Aorta (tissue), 5 donors: ENCODE measurements at regions not wholly inside any gene's neighbourhood (a gene's known extent, or its start where the extent isn't known, plus 50 kb on each side); places are given as distances from the start of the nearest gene placed in this dataset.

Source experiments
- ATAC-seq: fragments of 200-7000 bp; cut with Tn5 transposase; one replicate; pipeline ENCODE4 v1.9.1; 2022; ENCODE audit warnings: moderate library complexity; ENCODE audit not compliant: low FRiP score
- DNase-seq, 2 donors: peaks; one replicate each; pipeline ENCODE4 v3.0.0-alpha.2; 2020
- H3K27ac ChIP-seq, 2 donors: one replicate each; pipeline ENCODE4 v1.5.1; 2013; ENCODE audit warnings: low read length in 2 of 2, mild to moderate bottlenecking in 2 of 2, moderate library complexity in 2 of 2, control low read depth in 1 of 2, inconsistent platforms in 1 of 2, low read depth in 1 of 2
- H3K27me3 ChIP-seq, 2 donors: one replicate each; pipeline ENCODE4 v1.6.1; 2013; ENCODE audit warnings: control low read depth in 1 of 2, low read length in 1 of 2, mild to moderate bottlenecking in 1 of 2, moderate library complexity in 1 of 2; ENCODE audit not compliant: insufficient read depth in 2 of 2, control insufficient read depth in 1 of 2
- H3K36me3 ChIP-seq, 2 donors: one replicate each; pipeline ENCODE4 v1.6.1; 2013; ENCODE audit warnings: control low read depth in 1 of 2, low read length in 1 of 2, mild to moderate bottlenecking in 1 of 2; ENCODE audit not compliant: insufficient read depth in 2 of 2, control insufficient read depth in 1 of 2
- H3K4me1 ChIP-seq, 2 donors: one replicate each; pipeline ENCODE4 v1.6.1; 2013; ENCODE audit warnings: low read length in 2 of 2, control low read depth in 1 of 2, mild to moderate bottlenecking in 1 of 2, moderate library complexity in 1 of 2; ENCODE audit not compliant: insufficient read depth in 2 of 2, control insufficient read depth in 1 of 2
- H3K4me3 ChIP-seq, 2 donors: one replicate each; pipeline ENCODE4 v1.5.1; 2013; ENCODE audit warnings: low read length in 2 of 2, control low read depth in 1 of 2, mild to moderate bottlenecking in 1 of 2
- H3K9me3 ChIP-seq: one replicate; pipeline ENCODE4 v1.6.1; 2013; ENCODE audit warnings: mild to moderate bottlenecking, low read length; ENCODE audit not compliant: control insufficient read depth
- WGBS, 2 donors: extraction: QIAGEN DNeasy Blood & Tissue Kit; methylation state at CpG; one replicate each; pipeline ENCODE4 v1.1.7; 2013; 5-methylcytosine and 5-hydroxymethylcytosine counted together
- intact Hi-C, 2 donors: fragments of 100-400 bp; cut with DNase I; formaldehyde crosslinking; loops; one replicate each; pipeline versions ENCODE4 v1.14.2 to v1.15.0; 2022
- donor health status: healthy with polysubstance abuse.
- donor health status: Bipolar disorder and iron deficiency.
- donor health status: DM: no; HTN: no; CAD: no.
- donor health status: DM: no; HTN: no; CAD: no.
- donor health status: DM: yes; HTN: yes; CAD: no.

GRCh38 chr7:37504801-37505200 lies 56.1 kb upstream of the ELMO1 start:
- no peak overlapping the region for H3K4me3 ChIP-seq
- H3K27me3 ChIP-seq = no peaks in the 10 kb centered on the region
- no peaks in the 10 kb centered on the region for H3K36me3 ChIP-seq
- DNase-seq = no peak
- no peaks in the 10 kb centered on the region for H3K4me1 ChIP-seq
- H3K9me3 ChIP-seq = no peaks in the 10 kb centered on the region
- H3K27ac ChIP-seq = no peak overlapping the region
- ATAC-seq = no peak
- intact Hi-C loops = no loop called here

DNA sequence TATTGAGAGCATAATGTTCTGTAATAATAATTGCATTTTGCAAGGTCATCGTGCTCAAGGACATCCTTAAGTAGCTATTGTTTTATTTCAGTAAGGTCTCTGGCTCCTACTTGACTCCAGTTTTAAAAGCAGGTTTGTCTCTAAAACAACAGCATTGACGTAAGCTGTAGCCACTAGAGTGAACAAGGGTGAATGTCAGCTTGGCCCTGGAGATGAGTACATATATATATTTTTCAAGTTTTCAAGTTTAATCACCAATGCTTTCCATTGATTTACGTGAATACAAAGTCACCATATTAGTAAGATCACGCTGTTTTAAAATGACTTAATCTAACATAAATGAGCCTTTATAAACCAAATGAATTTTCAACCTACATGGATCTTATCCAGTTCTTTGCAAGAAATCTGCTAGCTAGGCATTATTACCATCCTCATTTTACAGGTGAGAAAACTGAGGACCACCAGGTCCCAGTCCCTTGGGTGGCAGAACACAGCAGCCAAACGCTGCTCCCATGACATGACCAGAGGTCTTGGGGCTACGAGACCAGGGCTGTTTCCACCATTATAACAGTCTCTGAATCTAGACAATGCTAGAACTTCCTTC lies 57.2 kb upstream of the ELMO1 start:
- Histone ChIP-seq H3K4me3 (no peak overlapping the region), H3K36me3 (no peaks in the 10 kb centered on the region), H3K27ac (no peak overlapping the region), H3K27me3 (no peaks in the 10 kb centered on the region), H3K4me1 (no peaks in the 10 kb centered on the region), H3K9me3 (no peaks in the 10 kb centered on the region)
- ATAC-seq = no peak
- DNase-seq = no peak
- intact Hi-C loops = no loop called here
- WGBS, 2 donors = 93 to 95% methylated on average over 6 of the region's 6 CpGs

- 70 to 72% methylated on average over 3 of the region's 3 CpGs for WGBS, 2 donors
- H3K27ac ChIP-seq = no peak overlapping the region
- intact Hi-C loops = no loop called here
- H3K4me1 ChIP-seq = no peaks in the 10 kb centered on the region
- ATAC-seq (no peak), DNase-seq (no peak)
- H3K27me3 ChIP-seq = no peaks in the 10 kb centered on the region
- no peaks in the 10 kb centered on the region for H3K36me3 ChIP-seq
- H3K9me3 ChIP-seq = no peaks in the 10 kb centered on the region
- no peak overlapping the region for H3K4me3 ChIP-seq
Observed at GRCh38 chr7:37508118-37508517, 59.5 kb upstream of the ELMO1 start.

GRCh38 chr7:37510043-37510634 lies 61.5 kb upstream of the ELMO1 start:
- Histone ChIP-seq H3K9me3 (peaks cover 1% of the 10 kb centered on the region), H3K4me3 (no peak overlapping the region)

DNA sequence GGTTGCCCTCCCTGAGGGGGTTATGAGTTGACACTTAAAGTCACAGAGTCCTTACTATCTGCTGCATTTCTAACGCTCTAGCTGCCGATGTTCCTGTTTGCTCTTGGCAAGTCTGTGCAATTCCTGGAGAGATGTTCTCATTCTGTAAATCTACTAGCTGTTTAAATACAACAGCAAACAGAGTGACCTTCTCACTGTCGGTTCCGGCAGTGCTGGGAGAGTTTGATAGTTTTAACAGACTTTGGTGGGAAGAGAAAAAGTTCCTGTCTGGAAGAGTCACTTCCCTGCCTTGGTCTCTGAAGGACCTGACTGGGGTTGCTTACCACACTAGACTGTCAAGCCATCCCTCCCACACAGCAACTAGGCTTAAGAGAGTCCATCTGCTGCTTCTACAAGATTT lies 63.3 kb upstream of the ELMO1 start:
- H3K4me3 ChIP-seq = no peak overlapping the region
- H3K27ac ChIP-seq = no peak overlapping the region
- DNase-seq (no peak), ATAC-seq (no peak)
- intact Hi-C loops = no loop called here
- H3K4me1 ChIP-seq = no peaks in the 10 kb centered on the region
- H3K36me3 ChIP-seq = no peaks in the 10 kb centered on the region
- peaks cover 1% of the 10 kb centered on the region for H3K9me3 ChIP-seq
- no peaks in the 10 kb centered on the region for H3K27me3 ChIP-seq
- 82 to 86% methylated on average over 4 of the region's 4 CpGs for WGBS, 2 donors

More at GRCh38 chr7:37510043-37510634, 61.5 kb upstream of the ELMO1 start:
- DNase-seq (no peak), ATAC-seq (no peak)
- Histone ChIP-seq H3K36me3 (no peaks in the 10 kb centered on the region), H3K27ac (no peak overlapping the region), H3K4me1 (no peaks in the 10 kb centered on the region), H3K27me3 (no peaks in the 10 kb centered on the region)
- intact Hi-C loops = no loop called here
- WGBS, 2 donors = 89% methylated on average over 3 of the region's 3 CpGs

- H3K4me3 ChIP-seq = no peak overlapping the region
- no peak for ATAC-seq
- DNase-seq = no peak
- WGBS, 2 donors = 89 to 91% methylated on average over 5 of the region's 5 CpGs
- no peaks in the 10 kb centered on the region for H3K4me1 ChIP-seq
- intact Hi-C loops = no loop called here
- H3K27ac ChIP-seq = no peak overlapping the region
- peaks cover 1% of the 10 kb centered on the region for H3K9me3 ChIP-seq
- H3K27me3 ChIP-seq = no peaks in the 10 kb centered on the region
- no peaks in the 10 kb centered on the region for H3K36me3 ChIP-seq
Observed at GRCh38 chr7:37514497-37514896, 65.8 kb upstream of the ELMO1 start.

DNA sequence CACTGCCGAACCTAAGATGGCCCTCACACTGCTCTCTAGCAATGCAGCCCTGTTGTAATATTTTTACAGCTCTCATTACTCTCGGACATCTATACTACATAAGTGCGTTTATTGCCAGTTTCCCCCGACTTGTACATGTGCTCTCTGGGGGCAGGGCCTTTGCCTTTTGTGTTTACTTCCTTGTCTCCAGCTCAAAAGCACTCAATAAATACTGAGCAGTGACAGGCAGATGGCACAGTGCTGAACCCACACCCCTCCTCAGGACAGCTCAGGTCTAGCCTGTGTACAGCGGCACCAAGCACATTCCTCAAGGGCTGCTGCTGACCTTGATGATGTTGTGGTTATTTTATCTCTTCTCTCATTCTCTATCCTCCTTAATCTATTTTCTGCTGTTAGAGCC lies 68.0 kb upstream of the ELMO1 start:
- Histone ChIP-seq H3K9me3 (peaks cover 2% of the 10 kb centered on the region), H3K4me1 (no peaks in the 10 kb centered on the region), H3K36me3 (no peaks in the 10 kb centered on the region), H3K4me3 (no peak overlapping the region), H3K27me3 (no peaks in the 10 kb centered on the region), H3K27ac (no peak overlapping the region)
- intact Hi-C loops = no loop called here
- ATAC-seq (no peak), DNase-seq (no peak)
- WGBS, 2 donors = 72 to 82% methylated on average over 5 of the region's 5 CpGs

DNA sequence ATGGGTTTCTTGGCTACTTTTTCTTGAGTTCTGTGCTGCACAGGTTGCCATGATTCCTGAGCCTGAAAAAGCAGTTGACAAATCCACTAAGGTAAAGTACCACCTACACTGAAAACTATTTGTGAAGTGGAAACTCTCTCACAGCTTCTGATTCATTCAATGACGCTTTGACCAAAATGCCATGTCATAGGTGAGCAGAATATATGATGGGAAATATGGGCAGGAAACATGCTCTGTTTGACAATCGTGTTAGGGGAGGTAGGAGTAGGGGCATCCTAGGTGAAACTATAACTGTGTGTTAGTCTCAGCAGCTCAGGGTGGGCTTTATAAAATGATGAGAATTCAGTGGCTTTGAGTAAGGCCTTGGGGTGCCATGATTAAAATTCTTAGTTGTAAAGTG lies 69.6 kb upstream of the ELMO1 start:
- H3K36me3 ChIP-seq = no peaks in the 10 kb centered on the region
- WGBS, 2 donors = 97% methylated on average over 2 of the region's 2 CpGs
- intact Hi-C loops = no loop called here

DNA sequence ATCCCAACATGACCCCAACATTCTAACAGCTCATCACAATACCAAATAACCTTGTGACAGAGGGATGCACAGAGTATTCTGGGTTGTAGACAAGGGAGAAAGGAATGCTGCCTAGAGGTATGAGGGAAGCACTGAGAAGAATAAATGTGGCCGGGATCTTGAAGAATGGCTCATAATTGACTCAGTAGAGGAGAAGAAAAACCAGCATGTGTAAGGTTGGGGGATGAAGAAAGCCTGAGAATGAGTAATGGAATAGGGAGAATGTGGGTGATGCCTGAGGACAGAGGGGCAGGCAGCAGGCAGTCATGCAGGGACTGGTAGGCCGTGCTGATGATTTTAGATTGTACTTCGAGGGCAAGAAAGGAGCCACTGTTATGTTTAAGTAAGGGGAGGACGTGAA lies 75.4 kb upstream of the ELMO1 start:
- WGBS, 2 donors = 81 to 95% methylated on average over 4 of the region's 4 CpGs
- Histone ChIP-seq H3K4me1 (no peaks in the 10 kb centered on the region), H3K27ac (no peak overlapping the region), H3K9me3 (peaks cover 1% of the 10 kb centered on the region), H3K36me3 (no peaks in the 10 kb centered on the region), H3K27me3 (no peaks in the 10 kb centered on the region), H3K4me3 (no peak overlapping the region)
- intact Hi-C loops = no loop called here
- DNase-seq = no peak
- ATAC-seq = no peak

More for the DNA sequence above, 69.6 kb upstream of the ELMO1 start:
- Histone ChIP-seq H3K4me1 (no peaks in the 10 kb centered on the region), H3K27ac (no peak overlapping the region), H3K4me3 (no peak overlapping the region), H3K27me3 (no peaks in the 10 kb centered on the region), H3K9me3 (peaks cover 3% of the 10 kb centered on the region)
- no peak for ATAC-seq
- no peak for DNase-seq
